ENCODE measurements at regions not wholly inside any gene's neighbourhood (a gene's known extent, or its start where the extent isn't known, plus 50 kb on each side); places are given as distances from the start of the nearest gene placed in this dataset.

GRCh38 chr9:13369431-13369830 is 89.9 kb upstream of the MPDZ start:
- Histone ChIP-seq H3K27me3 (ENCODE audit: insufficient read depth, poor library complexity, severe bottlenecking) (no peaks in the 10 kb centered on the region), H3K27ac (replicated peaks) (no peak overlapping the region), H3K4me3 (replicated peaks; ENCODE audit: insufficient read depth, low read length) (no peak overlapping the region)
- DNase-seq (ENCODE audit: low read depth in 1 of 2, low spot score in 1 of 2): no peak
- no peak for TF ChIP-seq SPI1 (IDR thresholded peaks at IDR 0.05; ENCODE audit: borderline replicate concordance, low read depth)
- no peak for TF ChIP-seq POLR2AphosphoS5 (IDR thresholded peaks at IDR 0.05; ENCODE audit: low read depth)
- TF ChIP-seq GABPA (IDR thresholded peaks at IDR 0.05; ENCODE audit: low read depth): no peak
- TF ChIP-seq, protein P1, sequence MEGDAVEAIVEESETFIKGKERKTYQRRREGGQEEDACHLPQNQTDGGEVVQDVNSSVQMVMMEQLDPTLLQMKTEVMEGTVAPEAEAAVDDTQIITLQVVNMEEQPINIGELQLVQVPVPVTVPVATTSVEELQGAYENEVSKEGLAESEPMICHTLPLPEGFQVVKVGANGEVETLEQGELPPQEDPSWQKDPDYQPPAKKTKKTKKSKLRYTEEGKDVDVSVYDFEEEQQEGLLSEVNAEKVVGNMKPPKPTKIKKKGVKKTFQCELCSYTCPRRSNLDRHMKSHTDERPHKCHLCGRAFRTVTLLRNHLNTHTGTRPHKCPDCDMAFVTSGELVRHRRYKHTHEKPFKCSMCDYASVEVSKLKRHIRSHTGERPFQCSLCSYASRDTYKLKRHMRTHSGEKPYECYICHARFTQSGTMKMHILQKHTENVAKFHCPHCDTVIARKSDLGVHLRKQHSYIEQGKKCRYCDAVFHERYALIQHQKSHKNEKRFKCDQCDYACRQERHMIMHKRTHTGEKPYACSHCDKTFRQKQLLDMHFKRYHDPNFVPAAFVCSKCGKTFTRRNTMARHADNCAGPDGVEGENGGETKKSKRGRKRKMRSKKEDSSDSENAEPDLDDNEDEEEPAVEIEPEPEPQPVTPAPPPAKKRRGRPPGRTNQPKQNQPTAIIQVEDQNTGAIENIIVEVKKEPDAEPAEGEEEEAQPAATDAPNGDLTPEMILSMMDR (IDR thresholded peaks at IDR 0.05; ENCODE audit: insufficient read depth, low read length): no peak
- TF ChIP-seq REST (IDR thresholded peaks at IDR 0.05; ENCODE audit: insufficient replicate concordance, low read depth): no peak

DNA sequence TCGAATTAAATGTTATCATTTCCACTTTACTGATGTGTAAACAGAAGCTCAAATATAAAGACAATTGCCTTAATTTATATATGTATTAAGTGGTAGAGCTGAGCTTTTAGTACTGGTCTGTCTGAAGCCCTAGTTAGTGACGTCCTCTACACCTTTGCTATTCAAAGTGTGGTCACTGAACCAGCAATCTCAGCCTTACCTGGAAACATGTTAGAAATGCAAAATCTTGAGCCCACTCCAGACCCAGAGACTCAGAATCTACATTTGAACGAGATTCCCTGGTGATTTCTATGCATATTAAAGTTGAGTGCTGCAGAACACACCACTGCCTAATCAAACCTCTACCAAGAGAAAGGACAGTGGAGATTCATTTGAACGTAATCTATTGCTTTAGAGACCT is 88.3 kb upstream of the MPDZ start:
- Histone ChIP-seq H3K27ac (replicated peaks) (no peak overlapping the region), H3K4me3 (replicated peaks; ENCODE audit: insufficient read depth, low read length) (no peak overlapping the region), H3K27me3 (ENCODE audit: insufficient read depth, poor library complexity, severe bottlenecking) (no peaks in the 10 kb centered on the region)
- TF ChIP-seq REST (IDR thresholded peaks at IDR 0.05; ENCODE audit: insufficient replicate concordance, low read depth): no peak
- TF ChIP-seq GABPA (IDR thresholded peaks at IDR 0.05; ENCODE audit: low read depth): no peak
- TF ChIP-seq, protein P1 (IDR thresholded peaks at IDR 0.05; ENCODE audit: insufficient read depth, low read length): no peak
- no peak for TF ChIP-seq SPI1 (IDR thresholded peaks at IDR 0.05; ENCODE audit: borderline replicate concordance, low read depth)
- TF ChIP-seq POLR2AphosphoS5 (IDR thresholded peaks at IDR 0.05; ENCODE audit: low read depth): no peak
- no peak for DNase-seq (ENCODE audit: low read depth in 1 of 2, low spot score in 1 of 2)

GRCh38 chr9:13364271-13365000 is 84.9 kb upstream of the MPDZ start:
- no peaks in the 10 kb centered on the region for H3K27me3 ChIP-seq (ENCODE audit: insufficient read depth, poor library complexity, severe bottlenecking)
- no peak overlapping the region for H3K27ac ChIP-seq (replicated peaks)
- no peak for TF ChIP-seq SPI1 (IDR thresholded peaks at IDR 0.05; ENCODE audit: borderline replicate concordance, low read depth)
- TF ChIP-seq POLR2AphosphoS5 (IDR thresholded peaks at IDR 0.05; ENCODE audit: low read depth): no peak
- TF ChIP-seq, protein P1 (IDR thresholded peaks at IDR 0.05; ENCODE audit: insufficient read depth, low read length): no peak
- TF ChIP-seq GABPA (IDR thresholded peaks at IDR 0.05; ENCODE audit: low read depth): no peak
- TF ChIP-seq REST (IDR thresholded peaks at IDR 0.05; ENCODE audit: insufficient replicate concordance, low read depth): no peak
- no peak overlapping the region for H3K4me3 ChIP-seq (replicated peaks; ENCODE audit: insufficient read depth, low read length)
- no peak for DNase-seq (ENCODE audit: low read depth in 1 of 2, low spot score in 1 of 2)
